GM12878 (cell line): ENCODE measurements at regions not wholly inside any gene's neighbourhood (a gene's known extent, or its start where the extent isn't known, plus 50 kb on each side); places are given as distances from the start of the nearest gene placed in this dataset.
"Not testable (repeated sequence)": the region's sequence is repeated elsewhere in the genome, so short reads cannot be mapped to it uniquely, and the experiment has no call there.

ENCODE experiments used
- ATAC-seq: fragments of 200-7000 bp; cut with Tn5 transposase; 3 replicates; pipeline ENCODE4 v1.9.1; 2020; ENCODE audit warnings: mild to moderate bottlenecking, moderate library complexity
- BruUV-seq: library from RNA; stranded (reverse); fragments of 400-500 nt; replicated peaks from 2 replicates; lab custom pipeline; 2021; lab: Mats Ljungman, UMichigan
- CTCF ChIA-PET: fragments of 300-600 bp; sonication (Branson Sonifier 250); formaldehyde crosslinking; extraction: SDS; loops from one replicate; lab custom pipeline; 2021; ENCODE audit warnings: inconsistent platforms; lab: Yijun Ruan, JAX
- POLR2A ChIA-PET: fragments of 350-600 bp; formaldehyde crosslinking; extraction: SDS; loops from one replicate; lab custom pipeline; 2021; ENCODE audit warnings: inconsistent platforms; lab: Charles Lee
- RAD21 ChIA-PET: fragments of 300-600 bp; sonication (Branson Sonifier 250); formaldehyde crosslinking; loops from one replicate; lab custom pipeline; 2023; ENCODE audit warnings: antibody characterized with exemption; ENCODE audit not compliant: unreplicated experiment; lab: Charles Lee
- SMC1A ChIA-PET: fragments of 300-600 bp; sonication (Branson Sonifier 250); formaldehyde crosslinking; loops from one replicate; lab custom pipeline; 2023; ENCODE audit not compliant: unreplicated experiment, uncharacterized antibody; lab: Charles Lee
- DNase-seq: peaks from one replicate; pipeline ENCODE4 v3.0.0-alpha.2; 2011; ENCODE audit warnings: low read depth, low spot score
- FAIRE-seq: peaks from 3 replicates; lab custom pipeline; 2011; peaks lifted over from hg19 to GRCh38; lab: Jason Lieb, UNC
- H2AFZ ChIP-seq: 2 replicates; pipeline ENCODE4 v1.6.0; 2011; ENCODE audit warnings: low read depth, low read length, control low read depth; ENCODE audit not compliant: control insufficient read depth
- H3K27ac ChIP-seq: 2 replicates; pipeline ENCODE4 v1.5.1; 2011; ENCODE audit warnings: control low read depth; ENCODE audit not compliant: control insufficient read depth, insufficient read depth
- H3K27me3 ChIP-seq, 2 experiments: replicated peaks in 1 of 2; 2 replicates each; pipeline versions ENCODE4 v1.6.0 to v1.6.1; 2011; ENCODE audit warnings: low read length in 1 of 2; ENCODE audit not compliant: control insufficient read depth in 2 of 2, insufficient read depth in 2 of 2
- H3K36me3 ChIP-seq, 2 experiments: 2 replicates each; pipeline ENCODE4 v1.5.1; 2011; ENCODE audit warnings: low read length in 1 of 2; ENCODE audit not compliant: control insufficient read depth in 2 of 2, insufficient read depth in 2 of 2
- H3K4me1 ChIP-seq: 2 replicates; pipeline ENCODE4 v1.6.1; 2011; ENCODE audit warnings: mild to moderate bottlenecking, low read length, moderate library complexity, mixed read lengths; ENCODE audit not compliant: control insufficient read depth, insufficient read depth
- H3K4me2 ChIP-seq: 2 replicates; pipeline ENCODE4 v1.6.0; 2011; ENCODE audit warnings: control low read depth; ENCODE audit not compliant: control insufficient read depth, insufficient read depth
- H3K4me3 ChIP-seq: fragments of 200-600 bp; sonication (generic); 2 replicates; pipeline ENCODE4 v1.5.1; 2016
- H3K79me2 ChIP-seq: 2 replicates; pipeline ENCODE4 v1.6.0; 2011; ENCODE audit warnings: low read length; ENCODE audit not compliant: control insufficient read depth, insufficient read depth
- H3K9ac ChIP-seq: 2 replicates; pipeline ENCODE4 v1.8.0; 2011; ENCODE audit warnings: low read length, control low read depth, mixed read lengths; ENCODE audit not compliant: control insufficient read depth, insufficient read depth
- H3K9me3 ChIP-seq: replicated peaks from 3 replicates; pipeline ENCODE4 v1.5.1; 2011; ENCODE audit warnings: mild to moderate bottlenecking, low read length; ENCODE audit not compliant: control insufficient read depth, insufficient read depth
- H4K20me1 ChIP-seq: 2 replicates; pipeline ENCODE4 v1.6.0; 2011; ENCODE audit not compliant: control insufficient read depth, insufficient read depth
- CTCF ChIP-seq, 3 experiments: IDR thresholded peaks in 2 of 3; conservative IDR thresholded peaks in 1 of 3; 2 replicates each; pipeline ENCODE4 v1.5.1; 2011; ENCODE audit warnings: low read depth in 3 of 3, low read length in 3 of 3, mild to moderate bottlenecking in 3 of 3, control low read depth in 2 of 3, moderate library complexity in 2 of 3, inconsistent platforms in 1 of 3, mixed read lengths in 1 of 3; ENCODE audit not compliant: control insufficient read depth in 2 of 3, insufficient read depth in 1 of 3; ENCODE audit errors: extremely low read depth in 1 of 3
- IRF5 ChIP-seq: fragments of 450-650 bp; IDR thresholded peaks from 2 replicates; pipeline ENCODE4 v1.6.1; 2017; ENCODE audit warnings: borderline replicate concordance
- RAD21 ChIP-seq: IDR thresholded peaks from 2 replicates; pipeline ENCODE4 v1.6.1; 2011; ENCODE audit warnings: mild to moderate bottlenecking, low read depth, low read length, moderate library complexity; ENCODE audit not compliant: insufficient read depth
- RELB ChIP-seq: fragments of 450-650 bp; IDR thresholded peaks from 2 replicates; pipeline ENCODE4 v1.6.1; 2017; ENCODE audit warnings: low read depth, mild to moderate bottlenecking, moderate library complexity
- WGBS: methylation state at CpG from one replicate; pipeline ENCODE4 v1.1.6; 2016; ENCODE audit warnings: low lambda C conversion rate; ENCODE audit not compliant: insufficient replicate concordance, insufficient coverage; ENCODE audit errors: missing lambda C conversion rate; 5-methylcytosine and 5-hydroxymethylcytosine counted together
- in situ Hi-C: fragments of 300-500 bp; cut with MboI; formaldehyde crosslinking; loops from 9 replicates; pipeline ENCODE4 v1.14.3; 2018; ENCODE audit warnings: mixed read lengths
- intact Hi-C: fragments of 100-400 bp; cut with micrococcal nuclease; formaldehyde crosslinking; loops from one replicate; pipeline ENCODE4 v1.14.2; 2022; ENCODE audit not compliant: unreplicated experiment

- intact Hi-C loops = not testable (repeated sequence)
- CTCF ChIA-PET = interaction anchor here (0.7 kb wide), 1 partner anchor 75 kb away, joined by 3 read pairs; no protein-coding TSS in a partner anchor
These were observed 310.3 kb upstream of the GADL1 start for GRCh38 chr3:31204796-31205056.

GRCh38 chr3:31210068-31210645, 315.7 kb upstream of the GADL1 start:
- H2AFZ ChIP-seq = no peak overlapping the region
- peaks cover 10% of the 10 kb centered on the region for H3K9me3 ChIP-seq
- no peak overlapping the region for H3K9ac ChIP-seq
- ChIA-PET RAD21 (interaction anchor here (0.6 to 2.0 kb wide), 4 partner anchors 9 to 32 kb away, joined by 3 to 7 read pairs (median 3); no protein-coding TSS in a partner anchor), CTCF (interaction anchor here (0.9 to 1.5 kb wide), 7 partner anchors 8 to 20 kb away, joined by 3 to 5 read pairs (median 3); no protein-coding TSS in a partner anchor), POLR2A (interaction anchor here (0.9 to 1.7 kb wide), 3 partner anchors 17 to 323 kb away, joined by 3 to 5 read pairs (median 5); partner anchors contain the start of gene STT3B), SMC1A (interaction anchor here (1.0 to 7.1 kb wide), 12 partner anchors 8 to 239 kb away, joined by 3 to 48 read pairs (median 4); no protein-coding TSS in a partner anchor)
- BruUV-seq = no TSS peak
- WGBS = 68% methylated on average over 5 of the region's 5 CpGs
- peaks cover 20% of the 10 kb centered on the region for H3K4me1 ChIP-seq
- ATAC-seq = no peak
- H3K4me3 ChIP-seq = no peak overlapping the region
- in situ Hi-C loops = no loop called here
- H3K27ac ChIP-seq = no peak overlapping the region
- H4K20me1 ChIP-seq = no peaks in the 10 kb centered on the region
- H3K27me3 ChIP-seq = no peaks in the 10 kb centered on the region
- H3K36me3 ChIP-seq = no peaks in the 10 kb centered on the region
- TF ChIP-seq RAD21 (peak; percentile 37; the same call in 1 of the 2 replicates), IRF5 (no peak), RELB (no peak), CTCF (IDR thresholded peaks at IDR 0.05 in 2 of 3, conservative IDR thresholded peaks at IDR 0.05 in 1 of 3; ENCODE audit: control insufficient read depth in 2 of 3, extremely low read depth in 1 of 3, insufficient read depth in 1 of 3, low read depth in 3 of 3, low read length in 3 of 3) (0 out of 6 replicates have a peak, but pooled peaks of 1 of the 3 experiments have one; percentile 7)
- H3K4me2 ChIP-seq = no peak overlapping the region
- FAIRE-seq = no peak
- intact Hi-C loops = loop anchor here (5.0 kb wide), 1 partner anchor 322 kb away; the partner anchor contains the start of gene STT3B
- no peak for DNase-seq
- H3K79me2 ChIP-seq = no peaks in the 10 kb centered on the region

More at GRCh38 chr3:31204796-31205056, 310.3 kb upstream of the GADL1 start:
- POLR2A ChIA-PET, H3K79me2 ChIP-seq, in situ Hi-C loops, DNase-seq, H4K20me1 ChIP-seq, RAD21 ChIA-PET, H3K9ac ChIP-seq, ATAC-seq, H3K4me3 ChIP-seq, BruUV-seq, H2AFZ ChIP-seq, H3K4me2 ChIP-seq, H3K27ac ChIP-seq, H3K36me3 ChIP-seq, H3K4me1 ChIP-seq, H3K27me3 ChIP-seq, FAIRE-seq: not testable (repeated sequence)
- 70% methylated on average over 4 of the region's 4 CpGs for WGBS
- H3K9me3 ChIP-seq = peaks cover 10% of the 10 kb centered on the region
- SMC1A ChIA-PET = interaction anchor here (0.9 to 1.6 kb wide), 2 partner anchors 31 to 37 kb away, joined by 3 to 6 read pairs; no protein-coding TSS in a partner anchor
